ENCODE measurements at regions not wholly inside any gene's neighbourhood (a gene's known extent, or its start where the extent isn't known, plus 50 kb on each side); places are given as distances from the start of the nearest gene placed in this dataset.

GRCh38 chr3:194766845-194767244, 81.2 kb downstream of the FAM43A start:
- H4K20me1 ChIP-seq (ENCODE audit: insufficient read depth): no peaks in the 10 kb centered on the region
- no peaks in the 10 kb centered on the region for H3K27me3 ChIP-seq (ENCODE audit: insufficient read depth, low read depth, low read length)
- no peaks in the 10 kb centered on the region for H3F3A ChIP-seq (ENCODE audit: insufficient read depth, low read length, poor library complexity, severe bottlenecking)
- H3K36me3 ChIP-seq (ENCODE audit: insufficient read depth, low read length): no peaks in the 10 kb centered on the region
- no peaks in the 10 kb centered on the region for H3K9me3 ChIP-seq (ENCODE audit: low read length)
- H3K27ac ChIP-seq (ENCODE audit: low read length): no peak overlapping the region
- no peak overlapping the region for H3K9ac ChIP-seq (ENCODE audit: low read length)
- no peaks in the 10 kb centered on the region for H3K9me2 ChIP-seq (ENCODE audit: insufficient read depth, low read length)
- no peak overlapping the region for H3K4me2 ChIP-seq (ENCODE audit: low read length)
- no peak for TF ChIP-seq SMC3 (conservative IDR thresholded peaks at IDR 0.05; ENCODE audit: poor library complexity)
- no peak overlapping the region for H3K4me3 ChIP-seq (ENCODE audit: low read length)
- H2AFZ ChIP-seq (ENCODE audit: low read depth, low read length): no peak overlapping the region
- H3K79me2 ChIP-seq (replicated peaks; ENCODE audit: insufficient read depth, low read length): no peaks in the 10 kb centered on the region

GRCh38 chr3:194767446-194768207, 81.9 kb downstream of the FAM43A start:
- no peaks in the 10 kb centered on the region for H3K36me3 ChIP-seq (ENCODE audit: insufficient read depth, low read length)
- no peak overlapping the region for H3K9ac ChIP-seq (ENCODE audit: low read length)
- H2AFZ ChIP-seq (ENCODE audit: low read depth, low read length): no peak overlapping the region
- no peak overlapping the region for H3K4me2 ChIP-seq (ENCODE audit: low read length)
- no peaks in the 10 kb centered on the region for H3K79me2 ChIP-seq (replicated peaks; ENCODE audit: insufficient read depth, low read length)
- no peak overlapping the region for H3K27ac ChIP-seq (ENCODE audit: low read length)
- H4K20me1 ChIP-seq (ENCODE audit: insufficient read depth): no peaks in the 10 kb centered on the region
- no peaks in the 10 kb centered on the region for H3F3A ChIP-seq (ENCODE audit: insufficient read depth, low read length, poor library complexity, severe bottlenecking)
- H3K9me2 ChIP-seq (ENCODE audit: insufficient read depth, low read length): no peaks in the 10 kb centered on the region
- no peaks in the 10 kb centered on the region for H3K27me3 ChIP-seq (ENCODE audit: insufficient read depth, low read depth, low read length)
- TF ChIP-seq CTCF (IDR thresholded peaks at IDR 0.05; ENCODE audit: poor library complexity, severe bottlenecking): no peak
- TF ChIP-seq EP300 (conservative IDR thresholded peaks at IDR 0.05; ENCODE audit: poor library complexity, severe bottlenecking): no peak
- no peak for TF ChIP-seq EZH2 (IDR thresholded peaks at IDR 0.05; ENCODE audit: borderline replicate concordance, insufficient read depth, low read length, poor library complexity, severe bottlenecking)
- TF ChIP-seq MXI1 (conservative IDR thresholded peaks at IDR 0.05; ENCODE audit: poor library complexity, severe bottlenecking): no peak
- no peak for TF ChIP-seq RAD21 (conservative IDR thresholded peaks at IDR 0.05)
- no peak for TF ChIP-seq POLR2AphosphoS5 (IDR thresholded peaks at IDR 0.05)
- TF ChIP-seq SMC3 (conservative IDR thresholded peaks at IDR 0.05; ENCODE audit: poor library complexity): no peak
- TF ChIP-seq TAF1 (IDR thresholded peaks at IDR 0.05; ENCODE audit: low read depth): no peak
- no peak overlapping the region for H3K4me3 ChIP-seq (ENCODE audit: low read length)
- H3K9me3 ChIP-seq (ENCODE audit: low read length): no peaks in the 10 kb centered on the region

GRCh38 chr3:194768586-194768985, 82.9 kb downstream of the FAM43A start:
- Histone ChIP-seq H3F3A (ENCODE audit: insufficient read depth, low read length, poor library complexity, severe bottlenecking) (no peaks in the 10 kb centered on the region), H3K27me3 (ENCODE audit: insufficient read depth, low read depth, low read length) (no peaks in the 10 kb centered on the region), H4K20me1 (ENCODE audit: insufficient read depth) (no peaks in the 10 kb centered on the region), H3K79me2 (replicated peaks; ENCODE audit: insufficient read depth, low read length) (no peaks in the 10 kb centered on the region), H3K9me3 (ENCODE audit: low read length) (no peaks in the 10 kb centered on the region), H3K9me2 (ENCODE audit: insufficient read depth, low read length) (no peaks in the 10 kb centered on the region), H3K4me3 (ENCODE audit: low read length) (peak overlapping the region; percentile 60), H3K9ac (ENCODE audit: low read length) (no peak overlapping the region), H3K36me3 (ENCODE audit: insufficient read depth, low read length) (no peaks in the 10 kb centered on the region), H2AFZ (ENCODE audit: low read depth, low read length) (no peak overlapping the region), H3K4me2 (ENCODE audit: low read length) (no peak overlapping the region), H3K27ac (ENCODE audit: low read length) (no peak overlapping the region)
- TF ChIP-seq REST (IDR thresholded peaks at IDR 0.05; ENCODE audit: borderline replicate concordance): no peak
- TF ChIP-seq SMC3 (conservative IDR thresholded peaks at IDR 0.05; ENCODE audit: poor library complexity): no peak
- TF ChIP-seq MXI1 (conservative IDR thresholded peaks at IDR 0.05; ENCODE audit: poor library complexity, severe bottlenecking): no peak
- TF ChIP-seq RAD21 (conservative IDR thresholded peaks at IDR 0.05): no peak
- no peak for TF ChIP-seq EZH2 (IDR thresholded peaks at IDR 0.05; ENCODE audit: borderline replicate concordance, insufficient read depth, low read length, poor library complexity, severe bottlenecking)
- no peak for TF ChIP-seq TAF1 (IDR thresholded peaks at IDR 0.05; ENCODE audit: low read depth)
